ENCODE measurements at regions not wholly inside any gene's neighbourhood (a gene's known extent, or its start where the extent isn't known, plus 50 kb on each side); places are given as distances from the start of the nearest gene placed in this dataset.
A peak's percentile ranks its signal among the peaks of the same experiment; 100 is the strongest.

DNA sequence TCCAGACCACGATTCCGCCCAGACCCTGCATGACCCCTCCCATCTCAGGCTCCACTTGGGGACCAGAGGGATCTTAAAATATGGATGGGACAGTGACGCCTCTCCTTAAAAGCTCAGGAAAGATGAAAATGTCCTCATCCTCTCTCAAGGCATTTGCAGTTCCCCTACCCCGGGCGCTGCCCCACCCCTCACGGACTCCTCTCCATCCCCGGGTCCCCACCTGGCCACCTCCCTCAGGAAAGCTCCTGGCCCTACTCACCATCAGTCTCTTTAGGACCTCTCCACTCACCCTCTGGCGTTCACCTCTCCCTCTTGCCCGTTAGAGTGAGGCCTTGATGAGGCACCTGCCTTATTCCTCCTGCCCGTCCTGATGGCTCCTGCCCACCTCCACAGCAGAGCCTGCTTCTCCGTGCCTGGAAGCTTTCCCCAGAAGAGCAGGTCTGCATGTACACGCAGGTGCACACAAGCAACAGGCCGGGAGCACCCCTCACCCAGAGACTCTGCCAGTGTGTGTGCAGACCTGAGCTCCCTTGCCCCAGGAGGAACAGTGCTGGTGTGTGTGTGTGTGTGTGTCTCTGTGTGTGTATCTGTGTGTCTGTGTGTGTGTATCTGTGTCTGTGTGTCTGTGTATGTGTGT lies 105.6 kb upstream of the NXT1 start:
- Histone ChIP-seq H3K27me3 (no peaks in the 10 kb centered on the region), H3K36me3 (no peaks in the 10 kb centered on the region), H3K27ac (peak overlapping the region in 3 of 4 donors; percentile 24 to 45 (median 29)), H3K4me3 (no peak overlapping the region), H3K9me3 (no peaks in the 10 kb centered on the region), H3K4me1 (no peaks in the 10 kb centered on the region)
- TF ChIP-seq POLR2A (IDR thresholded peaks at IDR 0.05) (no peak), POLR2AphosphoS5 (IDR thresholded peaks at IDR 0.05) (no peak), EP300 (IDR thresholded peaks at IDR 0.05; ENCODE audit: low read depth) (no peak)
- TF ChIP-seq, protein P1, sequence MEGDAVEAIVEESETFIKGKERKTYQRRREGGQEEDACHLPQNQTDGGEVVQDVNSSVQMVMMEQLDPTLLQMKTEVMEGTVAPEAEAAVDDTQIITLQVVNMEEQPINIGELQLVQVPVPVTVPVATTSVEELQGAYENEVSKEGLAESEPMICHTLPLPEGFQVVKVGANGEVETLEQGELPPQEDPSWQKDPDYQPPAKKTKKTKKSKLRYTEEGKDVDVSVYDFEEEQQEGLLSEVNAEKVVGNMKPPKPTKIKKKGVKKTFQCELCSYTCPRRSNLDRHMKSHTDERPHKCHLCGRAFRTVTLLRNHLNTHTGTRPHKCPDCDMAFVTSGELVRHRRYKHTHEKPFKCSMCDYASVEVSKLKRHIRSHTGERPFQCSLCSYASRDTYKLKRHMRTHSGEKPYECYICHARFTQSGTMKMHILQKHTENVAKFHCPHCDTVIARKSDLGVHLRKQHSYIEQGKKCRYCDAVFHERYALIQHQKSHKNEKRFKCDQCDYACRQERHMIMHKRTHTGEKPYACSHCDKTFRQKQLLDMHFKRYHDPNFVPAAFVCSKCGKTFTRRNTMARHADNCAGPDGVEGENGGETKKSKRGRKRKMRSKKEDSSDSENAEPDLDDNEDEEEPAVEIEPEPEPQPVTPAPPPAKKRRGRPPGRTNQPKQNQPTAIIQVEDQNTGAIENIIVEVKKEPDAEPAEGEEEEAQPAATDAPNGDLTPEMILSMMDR (IDR thresholded peaks at IDR 0.05): no peak
- DNase-seq: no peak
- intact Hi-C loops (cut with DNase I; ENCODE audit: low total_unique reads) (loop anchor here (10.0 kb wide), 2 partner anchors 550 to 1710 kb away; no protein-coding TSS in a partner anchor), in situ Hi-C loops (cut with MboI; ENCODE audit: low pct_ligation_motif_present in 1 of 4, low pct_unique_long_range_greater_than_20kb in 1 of 4, low sequenced_read_pairs in 3 of 4) (loop anchor here in 2 of 4 donors (25.0 kb wide), 1 partner anchor 558 kb away; no protein-coding TSS in a partner anchor)
- 40 to 81% methylated on average over 1 to 13 of the region's 13 CpGs for whole genome bisulfite sequencing, 2 donors (ENCODE audit: low coverage in 1 of 2)

DNA sequence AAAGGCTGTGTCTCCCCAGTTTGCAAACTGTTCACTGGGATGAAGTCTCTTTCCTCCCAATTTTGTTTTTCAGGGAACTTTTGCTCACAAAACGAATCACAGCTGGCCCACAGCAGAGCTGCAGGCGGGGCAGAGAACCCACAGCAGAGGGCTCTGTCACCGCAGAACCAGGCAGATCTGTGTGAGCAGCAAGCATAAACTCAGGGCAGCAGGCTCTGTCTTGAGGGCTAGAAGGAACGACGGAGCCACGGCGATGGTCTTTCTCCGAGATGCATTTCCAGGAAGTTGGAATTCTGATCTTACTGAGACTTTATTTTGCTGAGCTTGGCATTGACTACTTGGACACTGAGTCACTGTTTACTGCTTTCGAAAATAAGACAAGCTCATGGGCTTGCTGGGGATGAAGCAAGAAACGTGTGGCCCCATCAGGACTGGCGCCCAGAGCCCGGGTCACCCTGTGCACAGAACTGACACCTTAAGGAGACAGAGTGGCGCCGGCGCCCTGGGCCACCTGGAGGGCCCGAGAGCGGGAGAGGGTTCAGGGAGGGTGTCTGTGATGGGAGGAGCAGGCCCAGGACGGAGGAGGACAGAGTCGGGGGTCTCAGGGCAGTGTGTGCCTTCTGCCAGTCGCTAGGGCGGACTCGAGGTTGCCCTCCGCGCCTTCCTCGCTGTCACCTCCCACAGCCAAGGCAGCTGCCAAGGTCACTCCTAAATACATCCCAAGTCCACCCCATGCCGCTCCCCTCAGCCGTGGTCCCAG lies 106.3 kb upstream of the NXT1 start:
- H3K4me3 ChIP-seq: no peak overlapping the region
- 40 to 81% methylated on average over 2 to 27 of the region's 27 CpGs for WGBS, 2 donors (ENCODE audit: low coverage in 1 of 2)
- intact Hi-C loops (cut with DNase I; ENCODE audit: low total_unique reads) (loop anchor here (10.0 kb wide), 2 partner anchors 550 to 1710 kb away; no protein-coding TSS in a partner anchor), in situ Hi-C loops (cut with MboI; ENCODE audit: low pct_ligation_motif_present in 1 of 4, low pct_unique_long_range_greater_than_20kb in 1 of 4, low sequenced_read_pairs in 3 of 4) (loop anchor here in 2 of 4 donors (25.0 kb wide), 1 partner anchor 557 kb away; no protein-coding TSS in a partner anchor)
- H3K9me3 ChIP-seq: no peaks in the 10 kb centered on the region
- no peaks in the 10 kb centered on the region for H3K36me3 ChIP-seq
- TF ChIP-seq POLR2AphosphoS5 (IDR thresholded peaks at IDR 0.05) (no peak), POLR2A (IDR thresholded peaks at IDR 0.05) (no peak), EP300 (IDR thresholded peaks at IDR 0.05; ENCODE audit: low read depth) (no peak)
- TF ChIP-seq, protein P1 (IDR thresholded peaks at IDR 0.05): no peak
- H3K4me1 ChIP-seq: no peaks in the 10 kb centered on the region
- DNase-seq: no peak
- H3K27me3 ChIP-seq: no peaks in the 10 kb centered on the region
- H3K27ac ChIP-seq: peak overlapping the region in 3 of 4 donors; percentile 24 to 45 (median 29)

DNA sequence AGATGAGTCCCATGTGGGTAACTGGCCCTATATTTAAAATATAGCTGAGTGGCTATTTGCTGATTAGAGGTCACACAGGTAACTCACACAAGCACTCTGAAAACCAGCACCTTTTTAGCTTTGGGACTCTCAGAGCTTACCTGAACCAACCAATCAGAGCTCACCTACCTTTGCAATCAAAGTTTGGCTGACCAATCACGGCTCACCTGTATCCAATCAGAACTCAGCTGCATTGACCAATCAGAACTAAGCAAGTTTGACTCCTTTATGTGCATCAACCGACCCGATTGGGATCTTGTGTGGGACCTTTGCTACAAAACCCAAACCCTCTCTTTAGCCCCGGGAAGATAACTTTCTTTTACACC lies 106.8 kb upstream of the NXT1 start:
- H3K36me3 ChIP-seq: no peaks in the 10 kb centered on the region
- no peak overlapping the region for H3K4me3 ChIP-seq
- WGBS, 2 donors (ENCODE audit: low coverage in 1 of 2): 75 to 80% methylated on average over 1 to 4 of the region's 4 CpGs
- H3K4me1 ChIP-seq: no peaks in the 10 kb centered on the region
- no peak for TF ChIP-seq POLR2A (IDR thresholded peaks at IDR 0.05)
- TF ChIP-seq EP300 (IDR thresholded peaks at IDR 0.05; ENCODE audit: low read depth): no peak
- TF ChIP-seq POLR2AphosphoS5 (IDR thresholded peaks at IDR 0.05): no peak
- TF ChIP-seq, protein P1 (IDR thresholded peaks at IDR 0.05): no peak
- H3K27ac ChIP-seq: peak overlapping the region in 3 of 4 donors; percentile 24 to 45 (median 29)
- H3K9me3 ChIP-seq: no peaks in the 10 kb centered on the region
- intact Hi-C loops (cut with DNase I; ENCODE audit: low total_unique reads) (loop anchor here (10.0 kb wide), 2 partner anchors 549 to 1711 kb away; no protein-coding TSS in a partner anchor), in situ Hi-C loops (cut with MboI; ENCODE audit: low pct_ligation_motif_present in 1 of 4, low pct_unique_long_range_greater_than_20kb in 1 of 4, low sequenced_read_pairs in 3 of 4) (loop anchor here in 2 of 4 donors (25.0 kb wide), 1 partner anchor 556 kb away; no protein-coding TSS in a partner anchor)
- no peaks in the 10 kb centered on the region for H3K27me3 ChIP-seq
- DNase-seq: no peak

DNA sequence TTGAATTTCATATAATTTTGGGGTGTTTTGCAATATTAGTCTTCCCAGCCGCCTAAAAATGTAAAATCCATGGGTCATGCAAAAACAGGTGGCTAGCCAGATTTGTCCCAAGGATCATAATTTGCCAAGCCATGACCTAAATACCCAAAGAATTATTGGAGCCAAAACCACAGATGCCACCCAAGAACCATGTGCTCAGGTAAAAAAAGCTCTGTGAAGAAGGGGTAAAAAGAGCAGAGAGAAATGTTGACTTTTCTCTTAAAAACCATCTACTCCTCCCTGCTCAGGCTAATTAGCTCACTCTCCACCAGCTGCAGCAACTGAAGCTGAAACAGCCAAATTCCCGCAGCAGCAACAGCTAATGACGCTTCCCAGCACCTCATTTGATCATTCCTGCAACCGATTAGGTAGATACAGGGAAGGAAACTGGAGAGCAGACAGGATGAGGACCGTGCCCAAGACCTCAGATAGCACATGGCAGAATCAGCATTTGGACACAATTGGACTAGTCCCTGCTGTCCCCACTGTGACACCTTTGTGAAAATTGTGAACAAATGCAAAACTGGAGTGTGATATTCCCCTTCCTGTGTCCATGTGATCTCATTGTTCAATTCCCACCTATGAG lies 107.9 kb upstream of the NXT1 start:
- Histone ChIP-seq H3K27me3 (no peaks in the 10 kb centered on the region), H3K27ac (no peak overlapping the region), H3K9me3 (no peaks in the 10 kb centered on the region), H3K36me3 (no peaks in the 10 kb centered on the region), H3K4me3 (no peak overlapping the region), H3K4me1 (no peaks in the 10 kb centered on the region)
- in situ Hi-C loops (cut with MboI; ENCODE audit: low pct_ligation_motif_present in 1 of 4, low pct_unique_long_range_greater_than_20kb in 1 of 4, low sequenced_read_pairs in 3 of 4): loop anchor here in 2 of 4 donors (25.0 kb wide), 1 partner anchor 555 kb away; no protein-coding TSS in a partner anchor
- DNase-seq: no peak
- 63 to 71% methylated on average over 2 to 5 of the region's 5 CpGs for WGBS, 2 donors (ENCODE audit: low coverage in 1 of 2)
- no peak for TF ChIP-seq POLR2AphosphoS5 (IDR thresholded peaks at IDR 0.05)
- no peak for TF ChIP-seq EP300 (IDR thresholded peaks at IDR 0.05; ENCODE audit: low read depth)
- TF ChIP-seq, protein P1 (IDR thresholded peaks at IDR 0.05): no peak
- no peak for TF ChIP-seq POLR2A (IDR thresholded peaks at IDR 0.05)
- intact Hi-C loops (cut with DNase I; ENCODE audit: low total_unique reads): loop anchor here (10.0 kb wide), 2 partner anchors 548 to 1712 kb away; no protein-coding TSS in a partner anchor

Measured in transverse colon (tissue), 4 donors.